ENCODE measurements at regions not wholly inside any gene's neighbourhood (a gene's known extent, or its start where the extent isn't known, plus 50 kb on each side); places are given as distances from the start of the nearest gene placed in this dataset.

- Histone ChIP-seq H3K27ac (ENCODE audit: low read depth, low read length, poor library complexity, severe bottlenecking) (no peak overlapping the region), H3K9me2 (ENCODE audit: low read depth, low read length) (no peaks in the 10 kb centered on the region), H3K27me3 (ENCODE audit: insufficient read depth, low read length) (no peaks in the 10 kb centered on the region), H3K4me1 (ENCODE audit: insufficient read depth, low read length, severe bottlenecking) (no peaks in the 10 kb centered on the region), H3K4me3 (ENCODE audit: low read depth, low read length, poor library complexity, severe bottlenecking) (no peak overlapping the region), H3K4me2 (ENCODE audit: low read length) (no peak overlapping the region), H2AFZ (ENCODE audit: low read length) (no peak overlapping the region), H3K9ac (ENCODE audit: low read length) (no peak overlapping the region), H3K9me3 (ENCODE audit: low read length) (no peaks in the 10 kb centered on the region), H3K79me2 (ENCODE audit: insufficient read depth, low read length) (no peaks in the 10 kb centered on the region), H4K20me1 (ENCODE audit: insufficient read depth, low read length) (no peaks in the 10 kb centered on the region), H3K36me3 (ENCODE audit: insufficient read depth, low read length) (no peaks in the 10 kb centered on the region), H3F3A (ENCODE audit: insufficient read depth, low read length) (no peaks in the 10 kb centered on the region)
- TF ChIP-seq EZH2 (IDR thresholded peaks at IDR 0.05; ENCODE audit: borderline replicate concordance, low read length), result no peak
- TF ChIP-seq CTCF (IDR thresholded peaks at IDR 0.05; ENCODE audit: low read length), result no peak
Measured at GRCh38 chr9:108012405-108012804, 522.8 kb upstream of the KLF4 start.

GRCh38 chr9:108003526-108003925 lies 514.0 kb upstream of the KLF4 start:
- Histone ChIP-seq H3K27me3 (ENCODE audit: insufficient read depth, low read length) (no peaks in the 10 kb centered on the region), H3K36me3 (ENCODE audit: insufficient read depth, low read length) (no peaks in the 10 kb centered on the region), H3K27ac (ENCODE audit: low read depth, low read length, poor library complexity, severe bottlenecking) (no peak overlapping the region)

GRCh38 chr9:108002371-108002956 lies 512.9 kb upstream of the KLF4 start:
- no peak for TF ChIP-seq CTCF (IDR thresholded peaks at IDR 0.05; ENCODE audit: low read length)
- TF ChIP-seq EZH2 (IDR thresholded peaks at IDR 0.05; ENCODE audit: borderline replicate concordance, low read length), result no peak
- Histone ChIP-seq H2AFZ (ENCODE audit: low read length) (no peak overlapping the region), H3F3A (ENCODE audit: insufficient read depth, low read length) (no peaks in the 10 kb centered on the region), H3K4me3 (ENCODE audit: low read depth, low read length, poor library complexity, severe bottlenecking) (no peak overlapping the region), H3K27ac (ENCODE audit: low read depth, low read length, poor library complexity, severe bottlenecking) (no peak overlapping the region), H3K9me3 (ENCODE audit: low read length) (no peaks in the 10 kb centered on the region), H3K27me3 (ENCODE audit: insufficient read depth, low read length) (no peaks in the 10 kb centered on the region), H3K36me3 (ENCODE audit: insufficient read depth, low read length) (no peaks in the 10 kb centered on the region), H3K4me1 (ENCODE audit: insufficient read depth, low read length, severe bottlenecking) (no peaks in the 10 kb centered on the region), H3K79me2 (ENCODE audit: insufficient read depth, low read length) (no peaks in the 10 kb centered on the region), H3K4me2 (ENCODE audit: low read length) (no peak overlapping the region), H3K9me2 (ENCODE audit: low read depth, low read length) (no peaks in the 10 kb centered on the region), H4K20me1 (ENCODE audit: insufficient read depth, low read length) (no peaks in the 10 kb centered on the region), H3K9ac (ENCODE audit: low read length) (no peak overlapping the region)

More at GRCh38 chr9:108003526-108003925, 514.0 kb upstream of the KLF4 start:
- Histone ChIP-seq H3K9me3 (ENCODE audit: low read length) (no peaks in the 10 kb centered on the region), H3K9ac (ENCODE audit: low read length) (no peak overlapping the region), H2AFZ (ENCODE audit: low read length) (no peak overlapping the region), H3K9me2 (ENCODE audit: low read depth, low read length) (no peaks in the 10 kb centered on the region), H3K4me3 (ENCODE audit: low read depth, low read length, poor library complexity, severe bottlenecking) (no peak overlapping the region), H3K79me2 (ENCODE audit: insufficient read depth, low read length) (no peaks in the 10 kb centered on the region), H3F3A (ENCODE audit: insufficient read depth, low read length) (no peaks in the 10 kb centered on the region), H4K20me1 (ENCODE audit: insufficient read depth, low read length) (no peaks in the 10 kb centered on the region), H3K4me2 (ENCODE audit: low read length) (no peak overlapping the region), H3K4me1 (ENCODE audit: insufficient read depth, low read length, severe bottlenecking) (no peaks in the 10 kb centered on the region)
- TF ChIP-seq CTCF (IDR thresholded peaks at IDR 0.05; ENCODE audit: low read length) (no peak), EZH2 (IDR thresholded peaks at IDR 0.05; ENCODE audit: borderline replicate concordance, low read length) (no peak)

Measured in OCI-LY1 (cell line).